Upper lobe of left lung (tissue), 4 donors: ENCODE measurements at regions not wholly inside any gene's neighbourhood (a gene's known extent, or its start where the extent isn't known, plus 50 kb on each side); places are given as distances from the start of the nearest gene placed in this dataset.

Experiments
- CTCF ChIP-seq, 6 experiments: fragments of 450-650 bp in 4 of 6; fragments of 200-600 bp in 2 of 6; sonication (generic) in 2 of 6; IDR thresholded peaks; one replicate each; pipeline ENCODE4 v1.5.1; 2016 to 2019; ENCODE audit warnings: antibody characterized with exemption in 6 of 6
- EP300 ChIP-seq, 4 donors: sonication (generic); formaldehyde crosslinking; IDR thresholded peaks; one replicate each; pipeline ENCODE4 v1.5.1; 2017; ENCODE audit warnings: antibody characterized with exemption in 4 of 4, control low read depth in 2 of 4
- POLR2AphosphoS5 ChIP-seq, 2 donors: sonication (generic); formaldehyde crosslinking; IDR thresholded peaks; one replicate each; pipeline ENCODE4 v1.5.1; 2017; ENCODE audit warnings: antibody characterized with exemption in 2 of 2

- TF ChIP-seq CTCF (IDR thresholded peaks at IDR 0.05) = no peak
- TF ChIP-seq EP300 (IDR thresholded peaks at IDR 0.05) = no peak
- no peak for TF ChIP-seq POLR2AphosphoS5 (IDR thresholded peaks at IDR 0.05)
Observed at GRCh38 chr6:104574135-104574750, 285.5 kb downstream of the HACE1 start.
